ENCODE measurements at regions not wholly inside any gene's neighbourhood (a gene's known extent, or its start where the extent isn't known, plus 50 kb on each side); places are given as distances from the start of the nearest gene placed in this dataset.
"Not testable (repeated sequence)": the region's sequence is repeated elsewhere in the genome, so short reads cannot be mapped to it uniquely, and the experiment has no call there.

DNA sequence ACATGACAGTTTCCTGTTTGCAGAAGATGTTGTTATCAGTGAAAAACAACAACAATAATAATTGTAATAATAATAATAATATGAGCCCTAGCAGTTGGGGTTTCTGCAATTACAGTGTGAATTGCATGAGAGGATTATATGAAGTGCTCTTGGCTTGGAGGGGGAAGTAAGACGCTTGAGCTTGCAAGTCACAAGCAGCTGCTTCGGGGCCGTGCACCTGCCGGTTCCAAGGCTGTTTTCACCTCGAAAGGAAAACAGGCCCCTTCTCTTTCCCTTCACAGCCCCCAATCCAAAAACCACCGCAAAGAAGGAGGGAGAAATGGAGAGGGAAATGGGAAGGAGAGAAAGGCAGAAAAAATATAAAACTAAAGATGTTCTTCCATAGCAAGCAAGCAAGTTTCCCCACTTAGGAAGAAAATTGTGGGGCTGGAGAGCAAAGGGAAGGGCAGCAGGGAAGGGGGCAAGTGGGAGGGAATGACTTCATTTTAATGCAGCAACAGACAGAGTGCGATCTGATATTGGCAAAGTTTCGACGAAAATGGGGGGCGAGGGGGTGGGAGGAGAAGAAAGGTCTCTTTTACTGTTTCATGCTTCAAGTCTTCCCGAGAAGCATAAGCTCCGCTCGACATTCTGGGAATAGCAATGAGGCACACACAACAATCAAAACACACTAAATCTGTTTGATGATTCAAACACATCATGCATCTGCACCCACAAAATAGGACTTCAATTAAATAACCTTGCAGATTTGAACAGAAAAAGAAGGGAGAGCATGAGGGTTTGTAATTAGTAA lies 284.2 kb upstream of the ATP11B start:
- no peak for DNase-seq (ENCODE audit: low spot score)

DNA sequence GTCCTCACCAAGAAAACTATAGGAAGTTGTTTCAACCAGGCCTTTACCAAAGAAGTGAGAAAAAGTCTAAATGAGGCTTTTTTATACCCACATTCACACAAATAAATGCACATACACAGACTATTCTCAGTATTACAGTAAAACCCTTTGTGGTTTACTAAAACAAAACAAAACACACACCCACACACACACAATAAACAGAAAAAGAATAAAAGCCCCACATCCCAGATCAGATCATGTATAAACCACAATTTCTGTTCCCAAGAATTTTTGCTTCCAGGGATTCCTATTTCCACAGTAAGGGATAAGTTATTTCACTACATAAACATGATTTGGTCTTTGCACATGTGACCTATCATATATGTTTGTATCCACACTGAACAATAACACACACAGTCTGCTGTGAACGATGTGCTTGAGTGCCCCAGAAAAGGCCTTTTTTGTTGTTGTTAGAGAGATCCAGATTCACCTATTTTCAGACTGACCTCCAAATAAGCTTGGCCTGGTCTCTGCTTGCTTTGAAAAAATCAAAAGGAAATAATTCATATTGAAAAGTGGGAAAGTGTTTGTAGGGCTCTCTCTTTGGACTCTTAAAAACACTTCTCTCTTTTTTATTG lies 283.4 kb upstream of the ATP11B start:
- no peak for DNase-seq (ENCODE audit: low spot score)

GRCh38 chr3:182514236-182514964 lies 278.9 kb upstream of the ATP11B start:
- no peak for DNase-seq (ENCODE audit: low spot score)

GRCh38 chr3:182516597-182517336 lies 276.5 kb upstream of the ATP11B start:
- no peak for DNase-seq (ENCODE audit: low spot score)

DNA sequence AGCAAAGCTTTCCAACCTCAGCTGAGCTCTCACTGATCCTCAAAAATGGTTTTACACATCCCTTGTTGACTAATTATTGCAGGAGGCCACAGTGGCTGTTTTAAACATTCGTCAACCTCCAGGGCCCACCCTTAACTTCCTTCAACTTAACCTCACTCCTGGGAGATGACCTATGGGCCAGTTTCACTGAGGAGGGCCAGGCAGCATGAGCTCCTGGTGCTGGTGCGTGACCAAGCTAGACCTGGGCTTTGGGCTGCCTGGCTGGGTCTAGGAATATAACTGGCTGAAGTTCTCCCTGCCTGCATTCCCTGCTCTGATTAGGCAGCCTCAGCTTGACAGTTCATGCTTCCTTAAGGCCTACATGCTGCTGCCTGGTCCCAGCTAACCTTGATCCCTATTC lies 273.7 kb upstream of the ATP11B start:
- no peak for DNase-seq (ENCODE audit: low spot score)

- no peak for DNase-seq (ENCODE audit: low spot score)
Observed at GRCh38 chr3:182521339-182521738, 272.0 kb upstream of the ATP11B start.

GRCh38 chr3:182523424-182523823 lies 269.9 kb upstream of the ATP11B start:
- DNase-seq (ENCODE audit: low spot score), result not testable (repeated sequence)

GRCh38 chr3:182523836-182524235 lies 269.5 kb upstream of the ATP11B start:
- no peak for DNase-seq (ENCODE audit: low spot score)

DNA sequence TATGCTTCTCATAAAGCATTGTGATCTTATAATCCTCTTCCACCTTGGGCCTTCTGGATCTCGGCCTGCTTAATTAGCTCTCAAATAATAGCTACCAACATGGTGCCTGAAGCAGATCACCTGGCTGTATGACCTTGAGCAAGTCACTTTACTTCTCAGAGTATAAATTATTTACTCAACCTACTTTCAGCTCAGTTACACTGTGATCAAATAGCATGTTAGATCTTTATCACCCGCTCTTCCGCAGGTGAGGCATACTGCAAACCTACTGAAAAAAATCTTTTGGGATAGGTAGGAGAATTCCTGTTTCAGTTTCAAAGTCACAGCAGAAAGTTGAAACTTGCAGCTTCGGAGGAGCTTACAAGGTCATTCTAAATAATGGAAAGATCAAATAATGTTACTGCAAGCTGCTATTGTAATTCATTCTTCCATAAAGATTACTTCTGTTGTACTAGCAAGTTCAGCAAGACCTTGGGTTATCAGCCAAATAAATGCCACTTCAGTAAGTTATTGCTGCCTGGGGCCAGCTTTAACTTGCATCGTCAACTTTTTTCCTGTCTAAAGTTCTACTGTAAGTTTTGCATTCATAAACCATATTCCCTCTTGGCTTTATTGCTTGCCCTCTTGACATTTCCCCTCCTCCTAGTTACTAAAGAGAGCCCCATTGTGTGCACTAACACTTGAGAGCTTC lies 268.4 kb upstream of the ATP11B start:
- DNase-seq (ENCODE audit: low spot score), result no peak

- no peak for DNase-seq (ENCODE audit: low spot score)
Observed at GRCh38 chr3:182525766-182526374, 267.4 kb upstream of the ATP11B start.

GRCh38 chr3:182527745-182528144 lies 265.6 kb upstream of the ATP11B start:
- no peak for DNase-seq (ENCODE audit: low spot score)

- no peak for DNase-seq (ENCODE audit: low spot score)
Observed at GRCh38 chr3:182530316-182530715, 263.0 kb upstream of the ATP11B start.

- DNase-seq (ENCODE audit: low spot score), result no peak
Observed at GRCh38 chr3:182533394-182533793, 259.9 kb upstream of the ATP11B start.

DNA sequence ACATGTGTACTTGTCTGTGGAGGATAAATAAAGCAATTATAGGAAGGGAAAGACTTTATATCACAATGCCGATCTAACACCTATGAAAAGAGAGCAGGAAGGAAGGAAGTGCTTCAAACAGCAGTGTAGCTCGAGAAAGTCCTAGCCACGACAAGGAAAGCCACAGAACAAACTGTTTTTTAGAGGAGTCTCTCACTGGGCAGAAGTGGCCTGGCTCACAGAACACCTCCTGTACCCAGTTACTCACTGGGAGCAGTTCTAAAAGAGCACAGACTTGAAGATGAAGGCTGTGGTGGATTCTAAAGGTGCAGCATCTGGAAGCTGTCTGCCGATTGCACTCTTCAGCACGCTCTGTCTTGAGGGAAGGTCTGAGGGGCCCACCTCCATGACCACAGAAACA lies 248.8 kb upstream of the ATP11B start:
- DNase-seq (ENCODE audit: low spot score), result no peak

DNA sequence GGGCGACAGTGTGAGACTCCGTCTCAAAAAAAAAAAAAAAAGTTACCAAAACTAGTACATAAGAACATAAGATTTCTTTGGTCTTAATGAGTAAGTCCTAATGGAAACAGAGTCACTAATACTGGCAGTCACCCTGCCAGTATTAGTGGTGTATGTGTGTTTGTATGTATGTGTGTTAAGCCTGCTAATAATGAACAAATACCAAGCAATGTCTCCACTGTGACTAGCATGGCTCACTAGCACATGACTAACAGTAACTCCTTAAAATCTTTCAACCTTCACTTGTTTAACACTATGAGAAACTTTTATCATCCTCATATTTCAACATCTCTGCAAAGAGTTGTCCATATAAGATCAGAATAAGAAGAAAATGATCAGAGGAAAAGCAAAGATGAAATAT lies 231.0 kb upstream of the ATP11B start:
- DNase-seq (ENCODE audit: low spot score), result no peak

- no peak for DNase-seq (ENCODE audit: low spot score)
Observed at GRCh38 chr3:182565916-182566796, 227.1 kb upstream of the ATP11B start.

- DNase-seq (ENCODE audit: low spot score), result no peak
Observed at GRCh38 chr3:182567700-182568099, 225.6 kb upstream of the ATP11B start.

GRCh38 chr3:182568261-182568660 lies 225.0 kb upstream of the ATP11B start:
- no peak for DNase-seq (ENCODE audit: low spot score)

GRCh38 chr3:182568876-182569275 lies 224.4 kb upstream of the ATP11B start:
- DNase-seq (ENCODE audit: low spot score), result no peak

GRCh38 chr3:182570946-182571594 lies 222.2 kb upstream of the ATP11B start:
- DNase-seq (ENCODE audit: low spot score), result no peak

Data from HuH-7.5 (cell line).